ENCODE measurements at regions not wholly inside any gene's neighbourhood (a gene's known extent, or its start where the extent isn't known, plus 50 kb on each side); places are given as distances from the start of the nearest gene placed in this dataset.
A peak's percentile ranks its signal among the peaks of the same experiment; 100 is the strongest.

- TF ChIP-seq, protein P1, sequence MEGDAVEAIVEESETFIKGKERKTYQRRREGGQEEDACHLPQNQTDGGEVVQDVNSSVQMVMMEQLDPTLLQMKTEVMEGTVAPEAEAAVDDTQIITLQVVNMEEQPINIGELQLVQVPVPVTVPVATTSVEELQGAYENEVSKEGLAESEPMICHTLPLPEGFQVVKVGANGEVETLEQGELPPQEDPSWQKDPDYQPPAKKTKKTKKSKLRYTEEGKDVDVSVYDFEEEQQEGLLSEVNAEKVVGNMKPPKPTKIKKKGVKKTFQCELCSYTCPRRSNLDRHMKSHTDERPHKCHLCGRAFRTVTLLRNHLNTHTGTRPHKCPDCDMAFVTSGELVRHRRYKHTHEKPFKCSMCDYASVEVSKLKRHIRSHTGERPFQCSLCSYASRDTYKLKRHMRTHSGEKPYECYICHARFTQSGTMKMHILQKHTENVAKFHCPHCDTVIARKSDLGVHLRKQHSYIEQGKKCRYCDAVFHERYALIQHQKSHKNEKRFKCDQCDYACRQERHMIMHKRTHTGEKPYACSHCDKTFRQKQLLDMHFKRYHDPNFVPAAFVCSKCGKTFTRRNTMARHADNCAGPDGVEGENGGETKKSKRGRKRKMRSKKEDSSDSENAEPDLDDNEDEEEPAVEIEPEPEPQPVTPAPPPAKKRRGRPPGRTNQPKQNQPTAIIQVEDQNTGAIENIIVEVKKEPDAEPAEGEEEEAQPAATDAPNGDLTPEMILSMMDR (IDR thresholded peaks at IDR 0.05; ENCODE audit: insufficient read depth, low read depth, low read length, missing control alignments), result no peak
- no peak overlapping the region for H3K4me3 ChIP-seq (ENCODE audit: low read depth, low read length)
- no peak for DNase-seq (ENCODE audit: low read depth)
Observed at GRCh38 chr5:99621772-99622681, 693.2 kb upstream of the CHD1 start.

DNA sequence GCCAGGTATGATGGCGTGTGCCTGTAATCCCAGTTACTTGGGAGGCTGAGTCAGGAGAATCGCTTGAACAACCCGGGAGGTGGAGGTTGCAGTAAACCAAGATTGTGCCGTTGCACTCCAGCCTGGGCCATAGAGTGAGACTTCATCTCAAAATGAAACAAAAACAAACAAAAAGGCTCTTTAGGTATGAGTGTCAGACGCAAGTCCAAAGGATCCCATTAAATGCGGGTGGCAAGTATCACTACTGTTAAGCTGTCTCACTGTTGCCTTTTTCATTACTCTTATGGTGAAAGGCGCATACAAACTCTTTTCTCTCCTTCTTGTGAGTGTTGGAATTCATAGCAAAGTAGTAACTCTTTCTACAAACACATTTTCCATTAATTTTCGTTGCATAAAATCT, 688.5 kb upstream of the CHD1 start:
- no peak overlapping the region for H3K4me3 ChIP-seq (ENCODE audit: low read depth, low read length)
- no peak for DNase-seq (ENCODE audit: low read depth)
- TF ChIP-seq, protein P1 (IDR thresholded peaks at IDR 0.05; ENCODE audit: insufficient read depth, low read depth, low read length, missing control alignments), result no peak

DNA sequence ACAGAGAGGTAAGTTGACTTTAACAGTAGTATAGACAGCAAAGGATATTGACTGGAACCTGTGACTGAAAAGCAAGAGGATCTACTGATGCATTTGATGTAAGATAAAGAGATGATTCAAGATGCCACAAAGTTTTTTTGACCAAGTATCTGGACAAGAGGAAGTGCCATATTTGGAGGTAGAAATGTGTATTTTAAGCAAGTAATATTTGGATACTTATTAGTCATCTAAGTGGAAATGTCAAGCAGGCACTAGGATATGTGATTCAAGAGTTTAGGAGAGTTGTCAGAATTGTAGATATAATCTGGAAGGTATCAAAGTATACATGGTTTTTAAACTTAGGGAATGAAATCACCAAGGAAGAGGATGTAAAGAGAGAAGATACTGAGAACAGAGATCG, 686.1 kb upstream of the CHD1 start:
- TF ChIP-seq, protein P1 (IDR thresholded peaks at IDR 0.05; ENCODE audit: insufficient read depth, low read depth, low read length, missing control alignments), result no peak
- DNase-seq (ENCODE audit: low read depth), result no peak

DNA sequence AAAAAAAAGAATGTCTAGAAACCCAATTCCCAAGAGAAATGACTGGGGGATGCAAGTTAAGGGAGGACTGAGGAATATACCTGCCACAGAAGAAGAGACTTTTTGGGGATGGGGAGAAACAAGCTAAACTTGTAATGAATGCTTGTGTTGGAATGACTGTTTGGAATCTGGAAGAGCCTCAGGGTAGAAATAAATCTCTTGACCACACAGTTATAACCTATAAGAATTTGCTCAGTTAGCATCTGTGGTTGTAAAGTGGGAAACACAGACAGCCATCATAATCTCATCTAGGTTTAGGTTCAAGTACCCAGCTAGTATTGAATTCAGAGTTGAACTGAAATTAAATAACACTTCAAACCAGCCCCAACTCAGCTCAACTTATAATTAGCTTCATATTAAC, 678.3 kb upstream of the CHD1 start:
- H3K4me3 ChIP-seq (ENCODE audit: low read depth, low read length), result no peak overlapping the region
- TF ChIP-seq, protein P1 (IDR thresholded peaks at IDR 0.05; ENCODE audit: insufficient read depth, low read depth, low read length, missing control alignments), result no peak
- no peak for DNase-seq (ENCODE audit: low read depth)

More for the DNA sequence above, 686.1 kb upstream of the CHD1 start:
- H3K4me3 ChIP-seq (ENCODE audit: low read depth, low read length), result no peak overlapping the region

GRCh38 chr5:99605904-99606303, 677.1 kb upstream of the CHD1 start:
- DNase-seq (ENCODE audit: low read depth), result peak; percentile 20
- H3K4me3 ChIP-seq (ENCODE audit: low read depth, low read length), result no peak overlapping the region
- TF ChIP-seq, protein P1 (IDR thresholded peaks at IDR 0.05; ENCODE audit: insufficient read depth, low read depth, low read length, missing control alignments), result no peak

- TF ChIP-seq, protein P1 (IDR thresholded peaks at IDR 0.05; ENCODE audit: insufficient read depth, low read depth, low read length, missing control alignments), result no peak
- DNase-seq (ENCODE audit: low read depth), result no peak
- no peak overlapping the region for H3K4me3 ChIP-seq (ENCODE audit: low read depth, low read length)
Observed at GRCh38 chr5:99600952-99601351, 672.1 kb upstream of the CHD1 start.
